Head of caudate nucleus (tissue), 42 donors: ENCODE measurements at regions not wholly inside any gene's neighbourhood (a gene's known extent, or its start where the extent isn't known, plus 50 kb on each side); places are given as distances from the start of the nearest gene placed in this dataset.

Source experiments
- DNase-seq, 42 donors: peaks; one replicate each; pipeline versions ENCODE4 v3.0.0 to v3.0.0-alpha.2; 2020 to 2021; ENCODE audit warnings: mixed read lengths in 7 of 42
- intact Hi-C: fragments of 100-400 bp; cut with DNase I; formaldehyde crosslinking; loops from one replicate; pipeline ENCODE4 v1.15.0; 2022

- peak in 1 of 42 donors; percentile 16 for DNase-seq
- intact Hi-C loops: no loop called here
Observed at GRCh38 chr10:128713471-128713870, 587.2 kb upstream of the MKI67 start.

GRCh38 chr10:128713874-128714570 is 587.8 kb upstream of the MKI67 start:
- intact Hi-C loops: no loop called here
- peak in 1 of 42 donors; percentile 22 for DNase-seq

DNA sequence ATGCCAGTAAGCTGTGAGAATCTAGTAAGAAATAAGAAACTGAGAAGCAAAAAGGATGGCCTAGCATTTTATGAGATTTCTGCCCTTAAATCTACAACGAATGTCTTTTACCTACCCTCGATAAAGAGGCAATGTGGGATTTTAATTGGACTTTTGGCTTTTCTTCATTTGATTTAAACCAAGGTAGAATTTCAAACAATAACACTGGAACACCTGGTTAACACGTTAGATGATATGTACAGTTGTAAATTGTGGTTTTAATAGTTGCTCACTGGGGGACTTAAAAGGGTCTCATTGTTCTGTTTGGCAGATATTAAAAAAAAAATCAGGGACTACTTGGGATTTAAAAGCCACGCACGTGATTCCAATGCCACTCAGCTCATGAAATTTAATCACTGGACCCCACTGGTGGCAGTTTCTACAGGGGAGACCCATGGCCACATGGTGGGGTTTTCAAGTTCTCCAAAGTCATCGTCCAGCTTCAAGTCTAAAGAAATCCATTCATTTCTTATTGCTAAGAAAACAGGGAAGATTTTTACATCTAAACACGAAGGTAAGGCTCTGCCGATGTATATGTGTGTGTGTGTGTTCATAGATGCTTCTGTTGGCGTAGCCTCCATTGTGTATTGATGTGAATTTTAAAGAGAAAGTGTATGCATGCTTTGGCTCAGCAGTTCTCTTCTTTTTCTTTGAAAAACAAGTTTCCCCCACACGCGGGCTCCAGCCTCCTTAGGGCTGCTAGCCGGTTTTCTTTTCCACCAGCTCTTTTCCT is 588.6 kb upstream of the MKI67 start:
- DNase-seq: peak in 1 of 42 donors; percentile 34
- intact Hi-C loops: no loop called here

GRCh38 chr10:128716181-128716580 is 590.0 kb upstream of the MKI67 start:
- DNase-seq: peak in 1 of 42 donors; percentile 27
- intact Hi-C loops: no loop called here

- peak in 1 of 42 donors; percentile 5 for DNase-seq
- intact Hi-C loops: no loop called here
Observed at GRCh38 chr10:128721963-128722445, 595.8 kb upstream of the MKI67 start.

DNA sequence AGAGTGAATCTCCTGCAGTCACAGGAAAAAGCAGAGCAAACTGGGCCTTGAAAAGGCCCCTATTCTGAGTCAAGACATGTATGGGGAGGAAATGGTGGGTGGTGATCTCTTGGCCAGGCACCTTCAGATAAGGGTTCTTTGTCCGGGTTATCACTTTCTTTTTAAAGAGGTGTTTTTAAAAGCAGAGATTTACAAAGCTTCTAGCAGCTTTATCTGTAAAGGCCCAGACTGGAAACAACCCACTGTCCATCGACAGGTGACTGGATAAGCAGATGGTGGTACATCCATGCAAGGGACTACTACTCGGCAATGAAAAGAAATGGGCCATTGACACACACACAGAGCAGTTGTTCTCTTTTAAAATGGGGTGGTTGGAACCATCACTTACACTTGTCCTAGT is 596.7 kb upstream of the MKI67 start:
- intact Hi-C loops: no loop called here
- DNase-seq: peak in 1 of 42 donors; percentile 4

DNA sequence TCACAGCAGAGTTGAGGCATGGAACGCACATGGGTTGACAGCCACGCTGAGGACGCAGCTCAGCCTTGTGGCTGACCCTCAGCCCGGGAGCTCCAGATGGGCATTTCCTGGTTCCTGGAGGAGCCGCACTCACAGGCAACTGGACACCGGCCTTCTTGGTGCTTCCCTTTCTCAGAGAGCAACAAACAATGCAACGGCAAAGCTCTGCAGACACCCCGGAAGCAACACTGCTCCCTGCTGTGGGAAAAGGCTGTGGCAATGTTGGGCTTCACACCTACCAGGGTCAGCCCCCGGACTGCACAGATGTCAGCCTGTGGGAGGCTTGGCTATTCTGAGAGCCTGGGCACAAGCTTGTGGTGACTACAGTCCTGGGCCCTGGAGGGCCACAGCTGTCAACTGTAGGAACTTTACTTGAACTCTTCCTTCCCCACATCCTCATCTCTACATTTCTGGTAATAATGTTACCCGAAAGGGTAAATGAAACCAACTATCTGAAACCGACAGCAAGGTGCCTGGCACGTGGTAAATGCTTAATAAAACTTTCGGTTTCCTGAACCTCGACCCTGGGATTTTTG is 597.5 kb upstream of the MKI67 start:
- DNase-seq: no peak
- intact Hi-C loops: no loop called here

DNA sequence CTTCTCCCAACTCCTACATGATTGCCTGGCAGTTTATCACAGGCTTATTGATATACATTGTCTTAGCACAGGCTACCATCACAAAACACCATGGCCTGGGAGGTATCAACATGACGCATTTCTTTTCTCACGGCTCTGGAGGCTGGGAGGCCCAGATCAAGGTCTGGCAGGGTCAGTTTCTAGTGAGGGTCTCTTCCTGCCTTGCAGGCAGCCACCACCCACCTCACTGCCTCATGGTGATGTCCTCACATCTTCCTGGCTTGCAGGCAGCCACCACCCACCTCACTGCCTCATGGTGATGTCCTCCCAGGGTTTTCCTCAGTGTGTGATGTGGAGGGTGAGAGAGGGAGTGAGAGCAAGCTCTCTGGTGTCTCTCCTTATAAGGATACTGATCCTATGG is 599.3 kb upstream of the MKI67 start:
- intact Hi-C loops: no loop called here
- DNase-seq: no peak

GRCh38 chr10:128727114-128727513 is 600.9 kb upstream of the MKI67 start:
- no peak for DNase-seq
- intact Hi-C loops: no loop called here

DNA sequence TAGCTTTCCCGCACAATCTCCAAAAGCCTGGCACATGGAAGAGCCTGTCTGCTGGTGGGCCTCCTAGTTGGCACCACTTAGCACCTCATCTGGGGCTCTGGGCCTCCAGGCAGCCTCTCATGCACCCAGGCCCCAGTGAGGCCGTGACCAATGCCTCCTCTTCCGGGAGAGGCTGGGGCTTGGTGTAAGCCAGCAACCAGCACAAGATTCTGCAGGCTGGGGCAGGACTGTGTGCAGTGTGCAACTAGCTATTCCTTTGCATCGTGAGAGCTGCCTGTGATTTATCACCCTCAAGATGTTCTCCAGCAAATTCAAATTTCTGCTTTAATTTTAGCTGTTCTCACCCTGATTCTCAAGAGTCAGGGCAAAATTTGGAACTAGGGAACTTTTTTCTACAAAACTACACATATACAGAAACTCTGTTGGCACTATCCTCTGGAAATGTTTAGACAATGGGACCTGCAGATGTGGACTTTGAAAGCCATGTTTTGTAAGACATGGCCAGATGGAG is 603.7 kb upstream of the MKI67 start:
- no peak for DNase-seq
- intact Hi-C loops: no loop called here

DNA sequence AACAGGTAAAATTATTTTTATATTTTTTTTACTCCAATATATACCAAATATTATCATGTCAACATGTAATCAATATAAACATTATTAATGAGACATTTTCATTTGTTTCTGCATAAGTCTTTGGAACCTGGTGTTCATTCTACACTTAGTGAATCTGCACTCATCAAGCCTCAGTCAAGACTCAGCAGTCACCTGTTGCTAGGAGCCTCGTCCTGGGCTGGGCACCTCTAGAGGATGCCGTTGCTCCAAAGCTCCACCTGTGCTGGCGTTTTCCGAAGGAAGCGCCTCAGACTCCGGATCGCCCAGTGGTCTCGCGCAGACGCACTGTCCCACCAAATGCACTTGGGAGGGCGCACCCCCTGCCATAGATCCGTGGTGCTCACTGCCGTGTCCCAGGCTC is 604.7 kb upstream of the MKI67 start:
- DNase-seq: no peak
- intact Hi-C loops: no loop called here

DNA sequence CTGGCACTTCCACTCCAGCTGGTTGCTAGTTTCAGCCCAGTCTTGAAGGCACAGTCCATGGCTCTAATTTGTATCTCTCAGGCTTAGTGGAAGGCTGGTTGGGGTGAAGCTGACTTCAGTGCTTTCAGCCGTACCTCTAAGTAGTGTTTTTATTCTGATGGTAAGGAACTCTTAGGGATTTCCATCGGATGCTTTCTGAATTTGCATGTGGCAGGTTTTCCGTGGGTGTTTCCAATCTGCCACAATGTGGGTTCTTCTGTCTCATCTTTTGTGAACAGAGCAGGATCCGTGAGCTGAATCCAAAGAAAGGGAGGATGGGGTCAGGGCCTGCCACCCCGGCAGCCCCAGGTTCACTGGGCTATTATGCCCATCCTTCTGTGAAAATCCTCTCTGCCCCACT is 607.9 kb upstream of the MKI67 start:
- DNase-seq: peak in 17 of 42 donors; percentile 8 to 55 (median 27)
- intact Hi-C loops: no loop called here

DNA sequence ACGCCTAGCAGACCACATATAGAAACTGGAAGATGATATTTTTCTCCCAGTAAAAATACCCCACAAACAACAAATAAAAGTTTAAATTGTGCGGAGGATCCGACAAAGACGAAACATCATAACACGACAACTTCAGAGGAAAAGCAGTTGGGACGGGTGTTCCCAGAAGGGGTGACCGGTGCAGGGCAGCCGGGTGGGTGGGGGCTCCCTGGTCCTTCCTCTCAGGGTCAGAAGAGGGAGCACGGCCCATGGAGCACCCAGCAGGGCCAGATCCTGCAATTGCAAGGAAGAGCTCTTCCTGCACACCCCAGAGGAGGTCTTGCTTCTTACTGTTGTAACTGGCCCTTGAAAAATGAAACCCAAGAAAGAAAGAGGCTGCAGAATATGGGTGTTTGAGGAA is 608.5 kb upstream of the MKI67 start:
- DNase-seq: no peak
- intact Hi-C loops: no loop called here

GRCh38 chr10:128735996-128736395 is 609.8 kb upstream of the MKI67 start:
- DNase-seq: no peak
- intact Hi-C loops: no loop called here

DNA sequence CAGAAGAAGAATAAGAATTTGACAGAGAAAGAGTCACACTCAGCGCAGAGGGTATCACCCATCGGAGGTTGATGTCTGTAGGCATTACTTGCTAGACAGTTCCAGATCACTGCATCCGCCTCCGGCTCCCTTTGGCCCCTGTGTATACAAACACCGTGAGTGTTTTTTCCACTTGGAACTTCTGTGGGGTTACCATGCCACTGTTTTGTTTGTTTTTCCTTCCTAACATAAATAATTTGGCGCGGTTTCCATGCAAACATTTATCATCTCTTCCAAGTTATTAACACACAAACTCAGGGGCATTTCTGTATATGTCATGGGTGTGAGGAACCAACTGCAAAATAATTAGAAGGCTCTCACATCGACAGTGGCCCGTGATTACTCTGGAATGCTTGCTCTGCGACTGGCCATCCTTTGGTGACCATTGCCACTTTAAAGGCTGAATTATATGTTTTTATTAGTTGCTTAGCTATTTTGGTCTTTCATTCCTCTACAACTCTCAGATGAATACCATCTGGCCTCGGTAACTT is 612.2 kb upstream of the MKI67 start:
- intact Hi-C loops: no loop called here
- DNase-seq: no peak

DNA sequence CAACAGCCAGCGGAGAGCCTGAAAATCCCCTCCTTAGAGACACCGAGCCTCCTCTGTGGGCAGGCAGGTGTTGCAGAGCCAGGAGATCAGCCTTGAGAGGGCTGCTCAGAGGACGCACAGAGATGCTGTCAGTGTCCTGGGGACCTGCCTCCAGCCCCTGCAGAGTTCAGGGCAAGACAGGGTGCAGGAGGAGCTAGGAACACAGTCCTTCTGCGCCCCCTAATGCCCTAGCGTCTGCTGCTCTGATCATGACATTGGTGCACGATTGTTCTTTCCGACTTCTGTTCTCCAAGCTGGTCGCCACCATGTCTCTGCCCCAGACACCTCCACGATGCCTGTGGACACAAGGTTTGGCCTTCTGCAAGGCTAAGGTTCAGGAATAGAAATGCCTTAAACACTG is 613.7 kb upstream of the MKI67 start:
- intact Hi-C loops: no loop called here
- no peak for DNase-seq

DNA sequence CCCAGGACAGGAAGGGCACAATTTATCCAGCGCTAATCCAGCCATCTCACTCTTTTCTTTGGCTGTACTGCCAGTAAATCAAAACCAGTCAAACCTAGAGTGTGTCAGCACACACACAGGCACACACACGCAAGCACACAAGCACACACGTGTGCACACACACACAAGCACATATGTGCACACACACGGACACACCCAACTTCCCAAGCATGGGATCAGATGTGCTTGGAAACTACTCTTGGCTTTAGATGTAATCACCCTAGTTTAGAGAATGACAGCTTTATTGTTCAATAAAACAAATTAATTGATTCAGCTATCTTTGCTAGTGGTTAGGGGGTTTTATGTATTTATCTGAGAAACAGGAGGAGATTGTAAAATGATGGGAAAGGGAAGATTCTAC is 615.0 kb upstream of the MKI67 start:
- intact Hi-C loops: no loop called here
- DNase-seq: no peak

GRCh38 chr10:128741680-128742079 is 615.5 kb upstream of the MKI67 start:
- no peak for DNase-seq

GRCh38 chr10:128744092-128744491 is 617.9 kb upstream of the MKI67 start:
- intact Hi-C loops: no loop called here
- DNase-seq: no peak

More at GRCh38 chr10:128741680-128742079, 615.5 kb upstream of the MKI67 start:
- intact Hi-C loops: no loop called here

- intact Hi-C loops: no loop called here
- no peak for DNase-seq
Observed at GRCh38 chr10:128744811-128745305, 618.6 kb upstream of the MKI67 start.
